Astrocyte of the cerebellum (primary cell): ENCODE measurements at regions not wholly inside any gene's neighbourhood (a gene's known extent, or its start where the extent isn't known, plus 50 kb on each side); places are given as distances from the start of the nearest gene placed in this dataset.
A peak's percentile ranks its signal among the peaks of the same experiment; 100 is the strongest.
"Not testable (repeated sequence)": the region's sequence is repeated elsewhere in the genome, so short reads cannot be mapped to it uniquely, and the experiment has no call there.

Source experiments
- DNase-seq: peaks from one replicate; pipeline ENCODE4 v3.0.0-alpha.2; 2011; ENCODE audit warnings: low read depth
- H3K4me3 ChIP-seq: 2 replicates; pipeline ENCODE4 v1.5.1; 2011; ENCODE audit warnings: mild to moderate bottlenecking, low read depth, low read length, moderate library complexity
- CTCF ChIP-seq: IDR thresholded peaks from 2 replicates; pipeline ENCODE4 v1.5.1; 2012; ENCODE audit warnings: low read length, low read depth, moderate library complexity, mild to moderate bottlenecking; ENCODE audit errors: missing control alignments
- in situ Hi-C: cut with HindIII; loops from 2 replicates; pipeline ENCODE4 v1.10.0; 2017; ENCODE audit warnings: low sequenced_read_pairs

GRCh38 chr10:8365935-8366911 lies 311.7 kb downstream of the GATA3 start:
- no peak for TF ChIP-seq CTCF
- H3K4me3 ChIP-seq = no peak overlapping the region
- DNase-seq = peak; percentile 13
- in situ Hi-C loops = no loop called here

- DNase-seq = not testable (repeated sequence)
Measured at GRCh38 chr10:8367672-8368411, 313.4 kb downstream of the GATA3 start.

GRCh38 chr10:8369666-8370065 lies 315.2 kb downstream of the GATA3 start:
- in situ Hi-C loops = no loop called here
- TF ChIP-seq CTCF = no peak
- DNase-seq = peak; percentile 4
- H3K4me3 ChIP-seq = no peak overlapping the region

More at GRCh38 chr10:8367672-8368411, 313.4 kb downstream of the GATA3 start:
- H3K4me3 ChIP-seq, in situ Hi-C loops: not testable (repeated sequence)

- in situ Hi-C loops = no loop called here
- no peak for TF ChIP-seq CTCF
- no peak overlapping the region for H3K4me3 ChIP-seq
- DNase-seq = no peak
Measured at GRCh38 chr10:8374334-8374733, 319.8 kb downstream of the GATA3 start.

- TF ChIP-seq CTCF = no peak
- H3K4me3 ChIP-seq = no peak overlapping the region
- no peak for DNase-seq
- in situ Hi-C loops = no loop called here
Measured at GRCh38 chr10:8375137-8375536, 320.6 kb downstream of the GATA3 start.

- in situ Hi-C loops = no loop called here
- no peak for TF ChIP-seq CTCF
- no peak overlapping the region for H3K4me3 ChIP-seq
- DNase-seq = no peak
Measured at GRCh38 chr10:8378198-8378983, 323.9 kb downstream of the GATA3 start.
